Spleen (tissue), 11 donors: ENCODE measurements at regions not wholly inside any gene's neighbourhood (a gene's known extent, or its start where the extent isn't known, plus 50 kb on each side); places are given as distances from the start of the nearest gene placed in this dataset.

Experiments
- DNase-seq: peaks from one replicate; pipeline ENCODE4 v3.0.0-alpha.2; 2020
- H3K27ac ChIP-seq, 8 donors: fragments of 200-600 bp; sonication (generic) in 7 of 8; 1 replicate in 4 of 8; 2 replicates in 4 of 8; pipeline versions ENCODE4 v1.5.0 to v1.8.0; 2016 to 2021; ENCODE audit warnings: inconsistent platforms in 4 of 8, mild to moderate bottlenecking in 4 of 8, moderate library complexity in 1 of 8
- H3K27me3 ChIP-seq, 7 donors: fragments of 200-600 bp; sonication (generic) in 6 of 7; replicated peaks in 1 of 7; 1 replicate in 4 of 7; 2 replicates in 3 of 7; pipeline versions ENCODE4 v1.5.0 to v1.8.0; 2016 to 2021; ENCODE audit warnings: inconsistent platforms in 3 of 7, mild to moderate bottlenecking in 1 of 7
- H3K36me3 ChIP-seq, 6 donors: fragments of 200-600 bp; sonication (generic) in 5 of 6; 1 replicate in 4 of 6; 2 replicates in 2 of 6; pipeline versions ENCODE4 v1.5.0 to v1.8.0; 2016 to 2021; ENCODE audit warnings: inconsistent platforms in 2 of 6
- H3K4me1 ChIP-seq, 6 donors: fragments of 200-600 bp; sonication (generic) in 5 of 6; 1 replicate in 3 of 6; 2 replicates in 3 of 6; pipeline versions ENCODE4 v1.5.0 to v1.8.0; 2016 to 2021; ENCODE audit warnings: inconsistent platforms in 3 of 6
- H3K4me3 ChIP-seq, 8 donors: fragments of 200-600 bp; sonication (generic) in 7 of 8; 1 replicate in 4 of 8; 2 replicates in 4 of 8; pipeline versions ENCODE4 v1.5.0 to v1.8.0; 2016 to 2021; ENCODE audit warnings: inconsistent platforms in 4 of 8, mild to moderate bottlenecking in 4 of 8, moderate library complexity in 2 of 8
- H3K9me3 ChIP-seq, 8 donors: fragments of 200-600 bp; sonication (generic) in 7 of 8; 1 replicate in 4 of 8; 2 replicates in 4 of 8; pipeline versions ENCODE4 v1.5.0 to v1.8.0; 2016 to 2021; ENCODE audit warnings: inconsistent platforms in 4 of 8
- POLR2A ChIP-seq, 3 donors: fragments of 450-650 bp; IDR thresholded peaks; one replicate each; pipeline ENCODE4 v1.5.1; 2017; ENCODE audit warnings: antibody characterized with exemption in 3 of 3, mild to moderate bottlenecking in 1 of 3
- POLR2AphosphoS5 ChIP-seq, 3 donors: sonication (generic); formaldehyde crosslinking; IDR thresholded peaks; one replicate each; pipeline ENCODE4 v1.5.1; 2017; ENCODE audit warnings: antibody characterized with exemption in 3 of 3
- WGBS, 5 donors: extraction: QIAGEN DNeasy Blood & Tissue Kit in 3 of 5; methylation state at CpG; one replicate each; pipeline versions ENCODE4 v1.1.5 to v1.1.7; 2013 to 2018; 5-methylcytosine and 5-hydroxymethylcytosine counted together
- intact Hi-C: fragments of 100-400 bp; cut with DNase I; formaldehyde crosslinking; loops from one replicate; pipeline ENCODE4 v1.15.0; 2023; ENCODE audit warnings: low total_unique reads
- TF ChIP-seq, protein P1 (sequence below), 11 experiments: fragments of 200-600 bp in 7 of 11; fragments of 450-650 bp in 4 of 11; sonication (generic) in 4 of 11; IDR thresholded peaks in 8 of 11; conservative IDR thresholded peaks in 3 of 11; 1 replicate in 7 of 11; 2 replicates in 4 of 11; pipeline versions ENCODE4 v1.4.0 to v1.8.0; 2016 to 2021; ENCODE audit warnings: antibody characterized with exemption in 11 of 11, inconsistent platforms in 4 of 11, mild to moderate bottlenecking in 1 of 11
- donor health status: healthy with polysubstance abuse.
- donor health status: DM: no; HTN: no; CAD: no; lungs with moderate emphysema.
- donor health status: DM: no; HTN: no; CAD: no.
- donor health status: Bipolar disorder and iron deficiency.
- donor health status: healthy.
- donor health status: DM: no; HTN: no; CAD: no.
- donor health status: DM: yes; HTN: yes; CAD: no.

DNA sequence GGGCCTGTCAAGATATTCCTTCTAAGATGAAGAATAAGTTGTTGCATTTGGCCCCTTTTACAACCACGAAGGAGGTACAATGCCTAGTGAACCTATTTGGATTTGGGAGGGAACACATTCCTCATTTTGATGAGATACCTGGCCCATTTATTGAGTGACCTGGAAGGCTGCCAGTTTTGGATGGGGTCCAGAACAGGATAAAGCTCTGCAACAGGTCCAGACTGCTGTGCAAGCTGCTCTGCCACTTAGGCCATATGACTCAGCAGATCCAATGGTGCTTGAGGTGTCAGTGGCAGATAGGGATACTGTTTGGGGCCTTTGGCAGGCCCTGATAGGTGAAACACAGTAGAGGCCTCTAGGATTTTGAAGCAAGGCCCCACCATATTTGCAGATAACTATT is 704.6 kb downstream of the CCSER2 start:
- Histone ChIP-seq H3K4me3 (no peak overlapping the region), H3K27ac (no peak overlapping the region), H3K9me3 (peaks cover 0 to 39% (median 7%) of the 10 kb centered on the region in 8 donors), H3K36me3 (no peaks in the 10 kb centered on the region), H3K27me3 (no peaks in the 10 kb centered on the region), H3K4me1 (no peaks in the 10 kb centered on the region)
- TF ChIP-seq POLR2A (IDR thresholded peaks at IDR 0.05) (no peak), POLR2AphosphoS5 (IDR thresholded peaks at IDR 0.05) (no peak)
- TF ChIP-seq, protein P1, sequence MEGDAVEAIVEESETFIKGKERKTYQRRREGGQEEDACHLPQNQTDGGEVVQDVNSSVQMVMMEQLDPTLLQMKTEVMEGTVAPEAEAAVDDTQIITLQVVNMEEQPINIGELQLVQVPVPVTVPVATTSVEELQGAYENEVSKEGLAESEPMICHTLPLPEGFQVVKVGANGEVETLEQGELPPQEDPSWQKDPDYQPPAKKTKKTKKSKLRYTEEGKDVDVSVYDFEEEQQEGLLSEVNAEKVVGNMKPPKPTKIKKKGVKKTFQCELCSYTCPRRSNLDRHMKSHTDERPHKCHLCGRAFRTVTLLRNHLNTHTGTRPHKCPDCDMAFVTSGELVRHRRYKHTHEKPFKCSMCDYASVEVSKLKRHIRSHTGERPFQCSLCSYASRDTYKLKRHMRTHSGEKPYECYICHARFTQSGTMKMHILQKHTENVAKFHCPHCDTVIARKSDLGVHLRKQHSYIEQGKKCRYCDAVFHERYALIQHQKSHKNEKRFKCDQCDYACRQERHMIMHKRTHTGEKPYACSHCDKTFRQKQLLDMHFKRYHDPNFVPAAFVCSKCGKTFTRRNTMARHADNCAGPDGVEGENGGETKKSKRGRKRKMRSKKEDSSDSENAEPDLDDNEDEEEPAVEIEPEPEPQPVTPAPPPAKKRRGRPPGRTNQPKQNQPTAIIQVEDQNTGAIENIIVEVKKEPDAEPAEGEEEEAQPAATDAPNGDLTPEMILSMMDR (IDR thresholded peaks at IDR 0.05 in 8 of 11, conservative IDR thresholded peaks at IDR 0.05 in 3 of 11) = no peak
- WGBS, 5 donors = 41 to 81% (median 63%) methylated on average over 1 of the region's 1 CpG
- intact Hi-C loops = no loop called here
- no peak for DNase-seq

DNA sequence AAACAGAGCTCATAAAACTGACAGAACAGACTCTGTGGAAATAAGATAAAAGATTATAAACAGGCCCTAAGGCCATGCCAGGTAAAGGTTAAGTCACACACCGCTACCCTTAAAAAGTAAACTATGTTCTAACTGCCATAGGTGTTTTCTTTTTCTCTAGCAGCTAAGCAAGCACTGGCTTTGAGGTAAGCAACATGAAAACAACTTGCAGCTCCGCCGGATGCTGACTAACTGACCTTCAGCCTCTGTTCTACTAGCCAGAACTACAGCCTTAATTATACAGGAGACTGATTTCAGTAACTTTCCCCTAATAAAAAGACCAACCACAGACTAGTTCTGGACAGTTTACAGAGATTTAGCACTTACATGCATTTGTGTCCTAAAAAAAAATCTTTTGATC is 708.3 kb downstream of the CCSER2 start:
- TF ChIP-seq POLR2A (IDR thresholded peaks at IDR 0.05) (no peak), POLR2AphosphoS5 (IDR thresholded peaks at IDR 0.05) (no peak)
- TF ChIP-seq, protein P1 (IDR thresholded peaks at IDR 0.05 in 8 of 11, conservative IDR thresholded peaks at IDR 0.05 in 3 of 11) = no peak
- Histone ChIP-seq H3K27ac (no peak overlapping the region), H3K36me3 (no peaks in the 10 kb centered on the region), H3K27me3 (no peaks in the 10 kb centered on the region), H3K9me3 (peaks cover 0 to 62% (median 30%) of the 10 kb centered on the region in 8 donors), H3K4me1 (no peaks in the 10 kb centered on the region), H3K4me3 (no peak overlapping the region)
- DNase-seq = no peak
- intact Hi-C loops = no loop called here
- 84 to 92% (median 87%) methylated on average over 3 of the region's 3 CpGs for WGBS, 5 donors

DNA sequence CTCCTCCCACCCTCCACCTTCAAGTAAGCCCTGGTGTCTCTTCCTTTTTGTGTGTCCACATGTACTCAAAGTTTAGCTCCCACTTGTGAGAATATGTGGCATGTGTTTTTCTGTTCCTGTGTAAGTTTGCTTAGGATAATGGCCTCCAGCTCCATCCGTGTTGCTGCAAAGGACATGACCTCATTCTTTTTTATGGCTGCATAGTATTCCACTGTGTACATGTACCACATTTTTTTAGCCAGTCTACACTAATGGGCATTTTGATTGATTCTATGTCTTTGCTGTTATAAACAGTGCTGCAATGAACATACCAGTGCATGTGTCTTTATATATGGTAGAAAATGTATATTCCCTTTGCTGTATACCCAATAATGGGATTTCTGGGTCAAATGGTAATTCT is 710.9 kb downstream of the CCSER2 start:
- no peak overlapping the region for H3K4me3 ChIP-seq
- DNase-seq = no peak
- no peaks in the 10 kb centered on the region for H3K27me3 ChIP-seq
- intact Hi-C loops = no loop called here
- H3K9me3 ChIP-seq = peaks cover 0 to 44% (median 30%) of the 10 kb centered on the region in 8 donors
- no peak for TF ChIP-seq POLR2A (IDR thresholded peaks at IDR 0.05)
- no peak for TF ChIP-seq POLR2AphosphoS5 (IDR thresholded peaks at IDR 0.05)
- TF ChIP-seq, protein P1 (IDR thresholded peaks at IDR 0.05 in 8 of 11, conservative IDR thresholded peaks at IDR 0.05 in 3 of 11) = no peak
- no peaks in the 10 kb centered on the region for H3K4me1 ChIP-seq
- H3K27ac ChIP-seq = no peak overlapping the region
- no peaks in the 10 kb centered on the region for H3K36me3 ChIP-seq
- WGBS, 5 donors = 83 to 94% (median 88%) methylated on average over 1 of the region's 1 CpG

DNA sequence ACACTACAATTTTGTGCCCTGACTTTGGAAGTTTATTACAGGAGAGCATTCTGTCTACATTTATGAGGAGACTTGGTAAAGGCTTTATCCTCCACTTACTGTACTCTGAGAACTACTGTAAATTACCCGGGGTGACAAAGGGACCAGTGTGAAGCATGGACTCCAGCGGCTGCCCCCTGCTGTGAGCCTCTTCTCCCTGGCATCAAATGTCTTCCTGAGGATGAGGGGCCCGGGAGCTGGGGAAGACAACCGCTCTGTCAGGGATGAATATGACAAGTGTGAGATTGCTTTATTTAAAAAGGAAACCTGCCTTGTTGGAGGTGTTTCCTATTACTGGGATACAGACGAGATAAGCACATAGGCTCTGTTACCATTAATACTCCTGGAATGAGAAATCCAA is 714.8 kb downstream of the CCSER2 start:
- no peak overlapping the region for H3K4me3 ChIP-seq
- H3K27me3 ChIP-seq = no peaks in the 10 kb centered on the region
- H3K36me3 ChIP-seq = no peaks in the 10 kb centered on the region
- no peaks in the 10 kb centered on the region for H3K4me1 ChIP-seq
- intact Hi-C loops = no loop called here
- TF ChIP-seq POLR2AphosphoS5 (IDR thresholded peaks at IDR 0.05) = no peak
- TF ChIP-seq, protein P1 (IDR thresholded peaks at IDR 0.05 in 8 of 11, conservative IDR thresholded peaks at IDR 0.05 in 3 of 11) = no peak
- no peak for TF ChIP-seq POLR2A (IDR thresholded peaks at IDR 0.05)
- peaks cover 0 to 48% (median 35%) of the 10 kb centered on the region in 8 donors for H3K9me3 ChIP-seq
- WGBS, 5 donors = 70 to 84% (median 77%) methylated on average over 5 of the region's 5 CpGs
- H3K27ac ChIP-seq = no peak overlapping the region
- DNase-seq = no peak
